HG03342 (cell line): ENCODE measurements at regions not wholly inside any gene's neighbourhood (a gene's known extent, or its start where the extent isn't known, plus 50 kb on each side); places are given as distances from the start of the nearest gene placed in this dataset.

Source experiments
- ATAC-seq: cut with Tn5 transposase; IDR thresholded peaks from one replicate; pipeline ENCODE4 v1.9.1; 2021; ENCODE audit warnings: mild to moderate bottlenecking, moderate library complexity; ENCODE audit not compliant: unreplicated experiment

GRCh38 chr5:3943859-3944258 lies 348.2 kb downstream of the IRX1 start:
- ATAC-seq, result no peak

- ATAC-seq, result no peak
These were observed 349.3 kb downstream of the IRX1 start for GRCh38 chr5:3944930-3945329.

GRCh38 chr5:3948838-3949237 lies 353.2 kb downstream of the IRX1 start:
- ATAC-seq, result no peak

DNA sequence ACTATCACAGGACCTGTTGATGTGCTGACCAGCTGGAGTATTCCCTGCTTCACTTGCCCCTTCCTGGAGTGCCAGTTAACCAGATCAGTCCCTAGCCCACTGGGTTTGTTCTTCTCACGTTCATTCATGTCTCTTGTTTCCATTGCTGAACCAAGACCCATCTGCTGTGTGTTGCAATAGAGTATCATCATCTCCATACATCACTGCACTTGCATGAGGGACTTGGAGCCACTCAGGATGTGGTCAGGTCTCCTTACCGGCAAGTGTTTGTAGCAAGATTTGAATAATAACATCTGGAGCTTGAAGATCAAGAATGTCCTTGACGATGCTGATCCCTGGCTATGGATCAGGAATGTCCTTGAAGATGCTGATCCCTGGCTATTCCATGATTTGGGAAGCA lies 358.6 kb downstream of the IRX1 start:
- no peak for ATAC-seq

DNA sequence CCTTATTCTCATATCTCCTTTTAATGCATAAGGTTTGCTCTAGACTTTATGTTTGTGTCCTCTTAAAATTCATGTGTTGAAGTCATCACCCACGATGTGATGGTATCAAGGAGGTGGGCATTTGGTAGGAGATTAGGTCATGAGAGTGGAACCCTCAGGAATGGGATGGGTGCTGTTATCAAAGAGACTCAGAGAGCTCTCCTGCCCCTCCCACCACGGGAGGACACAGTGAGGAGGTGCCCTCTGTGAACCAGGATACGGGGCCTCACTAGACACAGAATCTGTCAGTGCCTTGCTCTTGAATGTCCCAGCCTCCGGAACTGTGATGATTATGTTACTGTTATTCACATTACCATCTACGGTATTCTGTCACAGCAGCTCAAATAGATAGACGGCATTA lies 359.0 kb downstream of the IRX1 start:
- no peak for ATAC-seq

GRCh38 chr5:3957658-3958057 lies 362.0 kb downstream of the IRX1 start:
- ATAC-seq, result no peak

DNA sequence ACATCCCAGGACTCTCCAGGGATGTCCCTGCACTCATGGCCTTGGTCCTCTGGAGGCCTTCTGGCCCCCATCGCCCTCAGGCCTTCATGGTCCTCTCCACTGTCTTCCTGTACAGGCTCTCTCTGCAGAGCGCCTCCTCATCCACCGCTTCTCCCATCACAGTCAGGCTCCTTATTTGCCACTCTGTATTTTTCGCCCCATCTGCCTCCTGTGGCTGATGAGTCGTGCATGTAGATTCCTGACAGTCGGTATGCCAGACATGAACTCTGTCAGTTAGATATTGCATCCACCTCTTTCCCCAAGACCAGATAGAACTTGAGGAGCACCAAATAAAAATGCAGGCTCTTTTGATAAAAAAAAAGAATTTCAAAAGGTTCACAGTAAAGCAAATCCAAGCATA lies 362.8 kb downstream of the IRX1 start:
- ATAC-seq, result no peak

DNA sequence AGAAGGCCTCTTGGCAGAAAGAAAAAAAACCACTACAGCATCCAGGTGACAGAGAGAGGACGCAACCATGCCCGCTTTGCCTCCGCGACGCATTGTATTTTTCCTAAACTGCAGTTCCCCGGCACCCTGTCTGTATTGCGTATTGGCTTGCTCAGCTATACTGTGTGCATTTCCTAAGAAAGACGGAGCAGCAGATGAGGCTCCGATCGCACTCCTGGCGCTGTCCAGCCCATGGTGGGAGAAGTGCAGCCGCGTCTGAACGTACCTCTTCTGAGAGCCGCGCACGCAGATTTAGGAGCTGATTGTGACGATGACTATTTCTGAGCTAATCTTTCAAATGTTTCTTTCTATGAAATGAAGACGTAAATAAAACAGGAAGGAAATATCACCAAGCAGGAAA lies 366.5 kb downstream of the IRX1 start:
- ATAC-seq, result no peak

- no peak for ATAC-seq
These were observed 368.0 kb downstream of the IRX1 start for GRCh38 chr5:3963652-3964051.

GRCh38 chr5:3980156-3980555 lies 384.5 kb downstream of the IRX1 start:
- ATAC-seq, result no peak

DNA sequence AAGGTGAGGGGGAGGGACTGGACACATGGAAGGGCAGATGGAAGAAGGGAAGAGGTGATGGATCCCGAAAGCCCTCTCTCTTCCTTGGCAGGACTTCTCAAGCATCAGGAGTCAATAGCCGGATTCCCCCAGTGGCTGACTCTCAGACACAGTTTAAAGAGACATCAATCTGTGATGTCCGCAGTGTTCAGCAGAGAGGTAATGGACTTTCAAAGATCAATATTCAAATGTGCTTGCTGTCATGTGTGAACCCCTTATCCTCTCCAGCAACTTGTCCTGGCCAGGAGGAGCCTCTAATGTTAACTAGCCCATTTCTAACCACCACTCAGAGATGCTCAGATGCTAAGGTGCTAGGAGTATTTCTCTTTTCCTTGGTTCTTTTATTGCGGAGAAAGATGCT lies 392.2 kb downstream of the IRX1 start:
- no peak for ATAC-seq

GRCh38 chr5:3993856-3994473 lies 398.3 kb downstream of the IRX1 start:
- no peak for ATAC-seq

- no peak for ATAC-seq
These were observed 399.0 kb downstream of the IRX1 start for GRCh38 chr5:3994628-3995027.

GRCh38 chr5:3995954-3996619 lies 400.5 kb downstream of the IRX1 start:
- ATAC-seq, result no peak

- ATAC-seq, result no peak
These were observed 401.2 kb downstream of the IRX1 start for GRCh38 chr5:3996707-3997336.

DNA sequence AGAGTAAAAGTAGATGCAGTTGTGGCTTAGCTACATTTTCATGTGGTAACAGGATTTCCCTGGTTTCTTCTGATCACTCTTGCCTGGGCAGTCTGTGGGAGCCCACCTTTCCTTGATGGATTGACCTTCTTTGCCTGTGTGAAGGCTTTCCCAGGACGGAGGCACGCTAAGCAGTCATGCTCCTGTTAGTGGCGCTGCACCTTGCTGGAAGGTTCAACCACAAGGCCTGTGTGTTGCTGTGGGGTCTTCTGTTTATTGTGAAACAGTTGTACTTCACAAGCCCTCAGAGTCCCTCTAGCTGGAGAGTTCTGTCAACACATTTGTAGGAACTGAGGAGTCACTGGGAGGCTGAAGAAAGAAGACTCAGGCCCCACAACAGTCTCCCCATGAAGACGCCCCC lies 402.0 kb downstream of the IRX1 start:
- no peak for ATAC-seq

DNA sequence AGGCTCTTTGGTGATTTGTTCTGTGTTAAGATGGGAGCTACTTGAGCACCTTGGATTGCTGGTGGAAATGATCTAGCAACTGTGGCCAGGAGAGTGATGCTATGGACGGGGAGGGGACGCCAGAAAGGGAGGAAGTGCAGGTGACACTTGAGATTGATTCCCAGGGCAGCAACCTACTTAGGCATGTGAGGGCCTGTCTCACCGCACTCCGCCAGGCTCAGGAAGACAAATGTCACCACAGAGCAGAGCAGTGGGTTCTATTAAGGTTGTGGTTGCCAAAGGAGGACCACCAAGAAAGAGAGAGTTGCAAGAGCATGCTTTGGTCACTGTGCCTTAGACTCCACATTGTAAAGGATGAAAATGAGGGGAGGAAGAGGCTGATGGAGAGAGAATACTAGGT lies 404.3 kb downstream of the IRX1 start:
- ATAC-seq, result no peak

GRCh38 chr5:4001004-4001403 lies 405.4 kb downstream of the IRX1 start:
- no peak for ATAC-seq

DNA sequence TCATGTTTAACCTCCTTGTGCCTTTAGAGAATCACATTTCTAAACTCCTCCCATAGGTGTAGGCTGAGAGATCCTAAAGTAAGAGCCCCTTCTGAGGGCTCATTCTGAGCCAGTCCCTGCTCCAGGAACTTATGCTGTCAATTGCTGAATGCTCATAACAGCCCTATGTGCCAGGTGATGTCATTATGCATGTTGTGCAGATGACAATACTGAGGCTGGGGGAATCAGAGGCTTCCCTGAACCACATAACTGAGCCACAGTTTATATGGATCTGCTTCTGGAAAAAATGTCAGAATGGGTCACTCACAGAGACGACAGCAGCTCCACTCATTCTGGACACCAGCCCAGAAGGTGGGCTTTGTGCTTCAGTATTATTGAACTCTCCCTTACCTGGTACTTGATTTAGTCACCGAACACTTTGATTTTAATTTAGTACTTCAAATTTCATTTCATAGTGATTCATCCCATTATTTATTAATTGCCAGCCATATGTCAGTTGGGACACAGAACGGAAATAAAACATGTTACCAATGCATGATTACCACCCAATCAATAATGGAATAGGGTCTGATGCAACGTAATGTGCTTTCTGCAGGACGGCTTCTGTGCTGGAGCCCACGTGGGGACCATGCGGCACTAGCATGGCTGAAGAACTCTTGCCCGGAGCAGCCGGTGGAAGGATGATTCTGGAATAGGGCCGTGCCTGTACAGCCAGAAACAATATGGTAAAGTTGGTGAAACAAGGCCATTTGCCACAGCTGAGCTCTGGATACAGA lies 406.3 kb downstream of the IRX1 start:
- ATAC-seq, result no peak

DNA sequence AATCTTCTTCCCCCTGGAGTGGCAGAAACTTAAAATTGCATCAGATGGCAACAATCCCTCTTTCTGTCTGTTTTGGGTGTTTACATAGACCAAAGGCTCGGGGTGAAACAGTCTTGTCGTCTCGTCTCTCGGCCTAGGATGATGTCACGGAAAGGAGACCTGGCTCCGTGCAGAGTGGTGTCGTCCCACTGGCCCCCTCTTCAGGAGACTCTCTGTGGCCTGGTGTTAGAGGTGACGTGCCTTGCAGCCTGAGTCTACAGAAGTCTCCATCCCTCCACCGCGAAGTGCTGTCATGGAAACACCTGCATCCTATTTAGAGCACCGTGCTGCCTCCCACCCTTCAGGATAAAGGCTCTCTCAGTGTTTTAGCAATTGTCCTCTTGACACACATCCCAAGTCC lies 409.7 kb downstream of the IRX1 start:
- no peak for ATAC-seq

- ATAC-seq, result no peak
These were observed 411.4 kb downstream of the IRX1 start for GRCh38 chr5:4007001-4007400.

- no peak for ATAC-seq
These were observed 416.3 kb downstream of the IRX1 start for GRCh38 chr5:4011943-4012342.
